HepG2 (cell line): ENCODE measurements at regions not wholly inside any gene's neighbourhood (a gene's known extent, or its start where the extent isn't known, plus 50 kb on each side); places are given as distances from the start of the nearest gene placed in this dataset.
A peak's percentile ranks its signal among the peaks of the same experiment; 100 is the strongest.

Source experiments
- JDP2 ChIP-seq: sonication (generic); formaldehyde crosslinking; IDR thresholded peaks from 2 replicates; pipeline ENCODE4 v1.8.1; 2022; ENCODE audit warnings: missing genetic modification reagents, borderline replicate concordance
- KDM1A ChIP-seq: IDR thresholded peaks from 2 replicates; pipeline ENCODE4 v1.6.1; 2016; ENCODE audit warnings: missing compliant biosample characterization
- THRA ChIP-seq: sonication (generic); formaldehyde crosslinking; IDR thresholded peaks from 2 replicates; pipeline ENCODE4 v1.4.0; 2020; ENCODE audit warnings: missing genetic modification reagents, borderline replicate concordance
- ZNF124 ChIP-seq: sonication (generic); formaldehyde crosslinking; IDR thresholded peaks from 2 replicates; pipeline ENCODE4 v1.4.0; 2020; ENCODE audit warnings: missing genetic modification reagents
- ZNF136 ChIP-seq: sonication (generic); formaldehyde crosslinking; IDR thresholded peaks from 2 replicates; pipeline ENCODE4 v1.8.1; 2022; ENCODE audit warnings: low read depth, mild to moderate bottlenecking, moderate library complexity, missing genetic modification reagents
- ZNF205 ChIP-seq: IDR thresholded peaks from 2 replicates; pipeline ENCODE4 v1.6.1; 2018; ENCODE audit warnings: missing biosample characterization, missing genetic modification reagents
- ZNF362 ChIP-seq: sonication (generic); formaldehyde crosslinking; IDR thresholded peaks from 2 replicates; pipeline ENCODE4 v1.4.0; 2020; ENCODE audit warnings: missing genetic modification reagents, mild to moderate bottlenecking, borderline replicate concordance
- ZNF761 ChIP-seq: sonication (generic); formaldehyde crosslinking; conservative IDR thresholded peaks from 2 replicates; pipeline ENCODE4 v1.4.0; 2020; ENCODE audit warnings: mild to moderate bottlenecking, missing genetic modification reagents
- ZSCAN12 ChIP-seq: sonication (generic); formaldehyde crosslinking; IDR thresholded peaks from 2 replicates; pipeline ENCODE4 v1.9.0; 2021; ENCODE audit warnings: mild to moderate bottlenecking, missing genetic modification reagents
- TF ChIP-seq, protein P1 (sequence below): IDR thresholded peaks from 2 replicates; pipeline ENCODE4 v1.6.1; 2016; ENCODE audit warnings: missing compliant biosample characterization, missing genetic modification reagents, borderline replicate concordance
- TF ChIP-seq, protein P2 (sequence below): sonication (generic); formaldehyde crosslinking; IDR thresholded peaks from 2 replicates; pipeline ENCODE4 v1.5.1; 2020; ENCODE audit warnings: missing genetic modification reagents, mild to moderate bottlenecking, borderline replicate concordance
- TF ChIP-seq, protein P3 (sequence below), 2 experiments: sonication (generic) in 1 of 2; formaldehyde crosslinking in 1 of 2; IDR thresholded peaks; 2 replicates each; pipeline versions ENCODE4 v1.5.1 to v1.6.1; 2011 to 2020; ENCODE audit warnings: borderline replicate concordance in 1 of 2, low read depth in 1 of 2, low read length in 1 of 2, mild to moderate bottlenecking in 1 of 2, missing genetic modification reagents in 1 of 2, moderate library complexity in 1 of 2
- TF ChIP-seq, protein P4 (sequence below): sonication (generic); formaldehyde crosslinking; IDR thresholded peaks from 2 replicates; pipeline ENCODE4 v1.4.0; 2020; ENCODE audit warnings: missing genetic modification reagents
- TF ChIP-seq, protein P5 (sequence below): sonication (generic); formaldehyde crosslinking; IDR thresholded peaks from 2 replicates; pipeline ENCODE4 v1.4.0; 2020; ENCODE audit warnings: mild to moderate bottlenecking, missing genetic modification reagents, borderline replicate concordance

GRCh38 chr2:133765658-133766057 is 197.4 kb upstream of the NCKAP5 start (continued):
- TF ChIP-seq, protein P1, sequence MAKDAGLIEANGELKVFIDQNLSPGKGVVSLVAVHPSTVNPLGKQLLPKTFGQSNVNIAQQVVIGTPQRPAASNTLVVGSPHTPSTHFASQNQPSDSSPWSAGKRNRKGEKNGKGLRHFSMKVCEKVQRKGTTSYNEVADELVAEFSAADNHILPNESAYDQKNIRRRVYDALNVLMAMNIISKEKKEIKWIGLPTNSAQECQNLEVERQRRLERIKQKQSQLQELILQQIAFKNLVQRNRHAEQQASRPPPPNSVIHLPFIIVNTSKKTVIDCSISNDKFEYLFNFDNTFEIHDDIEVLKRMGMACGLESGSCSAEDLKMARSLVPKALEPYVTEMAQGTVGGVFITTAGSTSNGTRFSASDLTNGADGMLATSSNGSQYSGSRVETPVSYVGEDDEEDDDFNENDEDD (CRISPR knock-in tag) = no peak
- TF ChIP-seq JDP2 = no peak
- TF ChIP-seq THRA (CRISPR knock-in tag) = 0 out of 2 replicates have a peak, but pooled peaks have one; percentile 17
- 0 out of 2 replicates have a peak, but pooled peaks have one; percentile 57 for TF ChIP-seq ZNF205 (CRISPR knock-in tag)
- TF ChIP-seq, protein P2, sequence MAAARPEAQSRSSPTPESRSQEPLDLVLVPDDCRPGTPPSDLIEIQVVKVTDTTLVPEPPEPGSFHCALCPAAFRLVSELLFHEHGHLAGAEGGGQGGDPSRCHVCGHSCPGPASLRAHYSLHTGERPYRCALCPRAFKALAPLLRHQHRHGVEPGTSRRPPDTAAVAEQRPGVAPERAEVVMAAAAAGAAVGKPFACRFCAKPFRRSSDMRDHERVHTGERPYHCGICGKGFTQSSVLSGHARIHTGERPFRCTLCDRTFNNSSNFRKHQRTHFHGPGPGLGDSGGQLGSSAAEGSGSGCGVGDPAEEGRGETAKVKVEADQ (CRISPR knock-in tag) = no peak
- 0 out of 2 replicates have a peak, but pooled peaks have one; percentile 51 for TF ChIP-seq ZNF124 (CRISPR knock-in tag)
- TF ChIP-seq, protein P3, sequence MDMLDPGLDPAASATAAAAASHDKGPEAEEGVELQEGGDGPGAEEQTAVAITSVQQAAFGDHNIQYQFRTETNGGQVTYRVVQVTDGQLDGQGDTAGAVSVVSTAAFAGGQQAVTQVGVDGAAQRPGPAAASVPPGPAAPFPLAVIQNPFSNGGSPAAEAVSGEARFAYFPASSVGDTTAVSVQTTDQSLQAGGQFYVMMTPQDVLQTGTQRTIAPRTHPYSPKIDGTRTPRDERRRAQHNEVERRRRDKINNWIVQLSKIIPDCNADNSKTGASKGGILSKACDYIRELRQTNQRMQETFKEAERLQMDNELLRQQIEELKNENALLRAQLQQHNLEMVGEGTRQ (IDR thresholded peaks at IDR 0.05; ENCODE audit: low read depth, low read length) = no peak
- TF ChIP-seq, protein P3 (CRISPR knock-in tag; IDR thresholded peaks at IDR 0.05; ENCODE audit: borderline replicate concordance) = peak; percentile 26; the same call in 1 of the 2 replicates
- no peak for TF ChIP-seq ZNF136
- TF ChIP-seq KDM1A (CRISPR knock-in tag) = 0 out of 2 replicates have a peak, but pooled peaks have one; percentile 36
- TF ChIP-seq ZNF761 (CRISPR knock-in tag) = no peak
- no peak for TF ChIP-seq ZSCAN12 (CRISPR knock-in tag)
- TF ChIP-seq ZNF362 (CRISPR knock-in tag) = peak; percentile 47; the same call in 1 of the 2 replicates
- TF ChIP-seq, protein P4, sequence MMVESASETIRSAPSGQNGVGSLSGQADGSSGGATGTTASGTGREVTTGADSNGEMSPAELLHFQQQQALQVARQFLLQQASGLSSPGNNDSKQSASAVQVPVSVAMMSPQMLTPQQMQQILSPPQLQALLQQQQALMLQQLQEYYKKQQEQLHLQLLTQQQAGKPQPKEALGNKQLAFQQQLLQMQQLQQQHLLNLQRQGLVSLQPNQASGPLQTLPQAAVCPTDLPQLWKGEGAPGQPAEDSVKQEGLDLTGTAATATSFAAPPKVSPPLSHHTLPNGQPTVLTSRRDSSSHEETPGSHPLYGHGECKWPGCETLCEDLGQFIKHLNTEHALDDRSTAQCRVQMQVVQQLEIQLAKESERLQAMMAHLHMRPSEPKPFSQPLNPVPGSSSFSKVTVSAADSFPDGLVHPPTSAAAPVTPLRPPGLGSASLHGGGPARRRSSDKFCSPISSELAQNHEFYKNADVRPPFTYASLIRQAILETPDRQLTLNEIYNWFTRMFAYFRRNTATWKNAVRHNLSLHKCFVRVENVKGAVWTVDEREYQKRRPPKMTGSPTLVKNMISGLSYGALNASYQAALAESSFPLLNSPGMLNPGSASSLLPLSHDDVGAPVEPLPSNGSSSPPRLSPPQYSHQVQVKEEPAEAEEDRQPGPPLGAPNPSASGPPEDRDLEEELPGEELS (CRISPR knock-in tag) = peak; percentile 48
- TF ChIP-seq, protein P5, sequence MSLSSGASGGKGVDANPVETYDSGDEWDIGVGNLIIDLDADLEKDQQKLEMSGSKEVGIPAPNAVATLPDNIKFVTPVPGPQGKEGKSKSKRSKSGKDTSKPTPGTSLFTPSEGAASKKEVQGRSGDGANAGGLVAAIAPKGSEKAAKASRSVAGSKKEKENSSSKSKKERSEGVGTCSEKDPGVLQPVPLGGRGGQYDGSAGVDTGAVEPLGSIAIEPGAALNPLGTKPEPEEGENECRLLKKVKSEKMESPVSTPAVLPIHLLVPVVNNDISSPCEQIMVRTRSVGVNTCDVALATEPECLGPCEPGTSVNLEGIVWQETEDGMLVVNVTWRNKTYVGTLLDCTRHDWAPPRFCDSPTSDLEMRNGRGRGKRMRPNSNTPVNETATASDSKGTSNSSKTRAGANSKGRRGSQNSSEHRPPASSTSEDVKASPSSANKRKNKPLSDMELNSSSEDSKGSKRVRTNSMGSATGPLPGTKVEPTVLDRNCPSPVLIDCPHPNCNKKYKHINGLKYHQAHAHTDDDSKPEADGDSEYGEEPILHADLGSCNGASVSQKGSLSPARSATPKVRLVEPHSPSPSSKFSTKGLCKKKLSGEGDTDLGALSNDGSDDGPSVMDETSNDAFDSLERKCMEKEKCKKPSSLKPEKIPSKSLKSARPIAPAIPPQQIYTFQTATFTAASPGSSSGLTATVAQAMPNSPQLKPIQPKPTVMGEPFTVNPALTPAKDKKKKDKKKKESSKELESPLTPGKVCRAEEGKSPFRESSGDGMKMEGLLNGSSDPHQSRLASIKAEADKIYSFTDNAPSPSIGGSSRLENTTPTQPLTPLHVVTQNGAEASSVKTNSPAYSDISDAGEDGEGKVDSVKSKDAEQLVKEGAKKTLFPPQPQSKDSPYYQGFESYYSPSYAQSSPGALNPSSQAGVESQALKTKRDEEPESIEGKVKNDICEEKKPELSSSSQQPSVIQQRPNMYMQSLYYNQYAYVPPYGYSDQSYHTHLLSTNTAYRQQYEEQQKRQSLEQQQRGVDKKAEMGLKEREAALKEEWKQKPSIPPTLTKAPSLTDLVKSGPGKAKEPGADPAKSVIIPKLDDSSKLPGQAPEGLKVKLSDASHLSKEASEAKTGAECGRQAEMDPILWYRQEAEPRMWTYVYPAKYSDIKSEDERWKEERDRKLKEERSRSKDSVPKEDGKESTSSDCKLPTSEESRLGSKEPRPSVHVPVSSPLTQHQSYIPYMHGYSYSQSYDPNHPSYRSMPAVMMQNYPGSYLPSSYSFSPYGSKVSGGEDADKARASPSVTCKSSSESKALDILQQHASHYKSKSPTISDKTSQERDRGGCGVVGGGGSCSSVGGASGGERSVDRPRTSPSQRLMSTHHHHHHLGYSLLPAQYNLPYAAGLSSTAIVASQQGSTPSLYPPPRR (CRISPR knock-in tag) = peak; percentile 57; the same call in 1 of the 2 replicates
